HFFc6 (cell line): ENCODE measurements at regions not wholly inside any gene's neighbourhood (a gene's known extent, or its start where the extent isn't known, plus 50 kb on each side); places are given as distances from the start of the nearest gene placed in this dataset.

Source experiments
- DNase-seq: peaks from one replicate; pipeline ENCODE4 v3.0.0-alpha.2; 2018
- H3K27ac Mint-ChIP-seq: 2 replicates; pipeline ENCODE4 v1.8.0; 2020; ENCODE audit warnings: mild to moderate bottlenecking, mixed read lengths
- H3K27me3 Mint-ChIP-seq: 2 replicates; pipeline ENCODE4 v1.8.0; 2021; ENCODE audit warnings: mild to moderate bottlenecking, moderate library complexity, mixed read lengths; ENCODE audit not compliant: insufficient read depth
- H3K36me3 Mint-ChIP-seq: 2 replicates; pipeline ENCODE4 v1.8.0; 2021; ENCODE audit warnings: low read depth, mixed read lengths
- H3K4me1 Mint-ChIP-seq: 2 replicates; pipeline ENCODE4 v1.8.0; 2020; ENCODE audit warnings: low read depth, mixed read lengths
- H3K4me3 Mint-ChIP-seq: 2 replicates; pipeline ENCODE4 v1.8.0; 2020; ENCODE audit warnings: mild to moderate bottlenecking, moderate library complexity, mixed read lengths
- H3K9me3 Mint-ChIP-seq: 2 replicates; pipeline ENCODE4 v1.8.0; 2020; ENCODE audit warnings: mild to moderate bottlenecking, mixed read lengths
- TF ChIP-seq, protein P1 (sequence below): fragments of 200-600 bp; sonication (generic); IDR thresholded peaks from 2 replicates; pipeline ENCODE4 v1.5.0; 2021; ENCODE audit warnings: antibody characterized with exemption, mild to moderate bottlenecking

- H3K27me3 Mint-ChIP-seq, result peaks cover 2% of the 10 kb centered on the region; the same call in 1 of the 2 replicates
- DNase-seq, result no peak
- no peaks in the 10 kb centered on the region for H3K36me3 Mint-ChIP-seq
Measured at GRCh38 chr13:84910423-84910822, 888.8 kb downstream of the SLITRK6 start.

DNA sequence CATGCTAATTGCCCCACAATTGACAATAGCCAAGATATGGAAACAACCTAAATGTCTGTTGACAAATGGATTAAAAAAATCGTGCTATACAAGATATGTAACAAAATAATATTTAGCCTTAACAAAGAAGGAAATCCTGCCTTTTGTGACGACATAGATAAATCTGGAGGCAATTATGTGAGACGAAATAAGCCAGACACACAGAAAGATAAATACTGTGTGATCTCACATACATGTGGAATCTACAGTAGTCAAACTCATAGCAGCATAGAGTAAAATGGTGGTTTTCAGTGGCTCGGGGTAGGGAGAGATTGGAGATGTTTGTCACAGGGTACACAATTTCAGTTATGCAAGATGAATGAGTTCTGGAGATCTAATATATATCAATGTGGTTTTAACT is 895.8 kb downstream of the SLITRK6 start:
- Mint-ChIP-seq H3K4me1 (peaks cover 23% of the 10 kb centered on the region), H3K9me3 (no peaks in the 10 kb centered on the region), H3K4me3 (no peak overlapping the region), H3K36me3 (no peaks in the 10 kb centered on the region), H3K27ac (no peak overlapping the region), H3K27me3 (peaks cover 2% of the 10 kb centered on the region; the same call in 1 of the 2 replicates)
- DNase-seq, result no peak
- TF ChIP-seq, protein P1, sequence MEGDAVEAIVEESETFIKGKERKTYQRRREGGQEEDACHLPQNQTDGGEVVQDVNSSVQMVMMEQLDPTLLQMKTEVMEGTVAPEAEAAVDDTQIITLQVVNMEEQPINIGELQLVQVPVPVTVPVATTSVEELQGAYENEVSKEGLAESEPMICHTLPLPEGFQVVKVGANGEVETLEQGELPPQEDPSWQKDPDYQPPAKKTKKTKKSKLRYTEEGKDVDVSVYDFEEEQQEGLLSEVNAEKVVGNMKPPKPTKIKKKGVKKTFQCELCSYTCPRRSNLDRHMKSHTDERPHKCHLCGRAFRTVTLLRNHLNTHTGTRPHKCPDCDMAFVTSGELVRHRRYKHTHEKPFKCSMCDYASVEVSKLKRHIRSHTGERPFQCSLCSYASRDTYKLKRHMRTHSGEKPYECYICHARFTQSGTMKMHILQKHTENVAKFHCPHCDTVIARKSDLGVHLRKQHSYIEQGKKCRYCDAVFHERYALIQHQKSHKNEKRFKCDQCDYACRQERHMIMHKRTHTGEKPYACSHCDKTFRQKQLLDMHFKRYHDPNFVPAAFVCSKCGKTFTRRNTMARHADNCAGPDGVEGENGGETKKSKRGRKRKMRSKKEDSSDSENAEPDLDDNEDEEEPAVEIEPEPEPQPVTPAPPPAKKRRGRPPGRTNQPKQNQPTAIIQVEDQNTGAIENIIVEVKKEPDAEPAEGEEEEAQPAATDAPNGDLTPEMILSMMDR, result no peak

More at GRCh38 chr13:84910423-84910822, 888.8 kb downstream of the SLITRK6 start:
- H3K4me1 Mint-ChIP-seq, result peaks cover 9% of the 10 kb centered on the region; the same call in 1 of the 2 replicates
- TF ChIP-seq, protein P1, result no peak
- H3K27ac Mint-ChIP-seq, result no peak overlapping the region
- no peaks in the 10 kb centered on the region for H3K9me3 Mint-ChIP-seq
- no peak overlapping the region for H3K4me3 Mint-ChIP-seq

- Mint-ChIP-seq H3K27ac (no peak overlapping the region), H3K9me3 (no peaks in the 10 kb centered on the region), H3K36me3 (no peaks in the 10 kb centered on the region), H3K27me3 (peaks cover 2% of the 10 kb centered on the region; the same call in 1 of the 2 replicates), H3K4me3 (no peak overlapping the region), H3K4me1 (peaks cover 25% of the 10 kb centered on the region)
- no peak for DNase-seq
- TF ChIP-seq, protein P1, result no peak
Measured at GRCh38 chr13:84902243-84902642, 897.0 kb downstream of the SLITRK6 start.

DNA sequence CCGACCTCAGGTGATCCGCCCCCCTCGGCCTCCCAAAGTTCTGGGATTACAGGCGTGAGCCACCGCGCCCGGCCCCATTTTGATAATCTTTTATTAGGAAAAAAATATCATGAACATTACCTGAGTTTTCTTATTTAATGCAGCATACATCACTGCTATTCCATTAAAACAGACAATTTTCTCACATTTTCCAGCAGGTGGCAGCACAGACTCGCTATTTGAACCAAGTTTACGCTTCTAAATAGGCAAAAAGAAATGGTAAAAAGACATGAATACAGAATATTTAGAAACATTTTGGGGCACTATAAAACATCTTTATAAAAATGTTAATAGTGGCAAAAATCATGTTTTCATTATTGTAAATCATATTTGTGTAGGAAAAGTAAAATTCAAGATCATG is 903.1 kb downstream of the SLITRK6 start:
- H3K36me3 Mint-ChIP-seq, result no peaks in the 10 kb centered on the region
- TF ChIP-seq, protein P1, result peak; percentile 87
- H3K27ac Mint-ChIP-seq, result no peak overlapping the region
- DNase-seq, result peak; percentile 48
- H3K9me3 Mint-ChIP-seq, result peaks cover 6% of the 10 kb centered on the region; the same call in 1 of the 2 replicates
- H3K4me3 Mint-ChIP-seq, result no peak overlapping the region
- H3K4me1 Mint-ChIP-seq, result peaks cover 20% of the 10 kb centered on the region; the same call in 1 of the 2 replicates
- peaks cover 1% of the 10 kb centered on the region; the same call in 1 of the 2 replicates for H3K27me3 Mint-ChIP-seq

DNA sequence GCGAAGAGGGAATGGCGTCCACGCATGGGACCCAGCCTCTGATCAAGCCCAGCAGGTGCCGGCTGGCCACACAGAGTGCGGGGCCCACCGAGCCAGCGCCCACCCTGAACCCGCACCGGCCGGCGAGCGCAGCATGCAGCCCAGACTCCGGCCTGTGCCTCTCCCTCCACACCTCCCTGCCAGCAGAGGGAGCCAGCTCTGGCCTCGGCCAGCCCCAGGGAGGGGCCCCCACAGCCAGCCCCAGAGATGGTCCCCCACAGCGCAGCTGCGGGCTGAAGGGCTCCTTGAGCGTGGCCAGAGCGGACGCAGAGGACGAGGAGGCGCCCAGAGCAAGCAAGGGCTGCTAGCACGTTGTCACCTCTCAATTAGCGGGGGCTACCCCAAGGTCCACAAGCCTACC is 904.5 kb downstream of the SLITRK6 start:
- TF ChIP-seq, protein P1, result peak; percentile 42
- Mint-ChIP-seq H3K27me3 (peaks cover 1% of the 10 kb centered on the region; the same call in 1 of the 2 replicates), H3K4me3 (no peak overlapping the region), H3K27ac (no peak overlapping the region), H3K36me3 (no peaks in the 10 kb centered on the region), H3K9me3 (peaks cover 6% of the 10 kb centered on the region; the same call in 1 of the 2 replicates), H3K4me1 (peaks cover 20% of the 10 kb centered on the region; the same call in 1 of the 2 replicates)
- DNase-seq, result no peak
